ENCODE measurements at regions not wholly inside any gene's neighbourhood (a gene's known extent, or its start where the extent isn't known, plus 50 kb on each side); places are given as distances from the start of the nearest gene placed in this dataset.

- no peak for DNase-seq
Measured at GRCh38 chr14:98290596-98290995, 981.4 kb downstream of the BCL11B start.

- no peak for DNase-seq
Measured at GRCh38 chr14:98292191-98292590, 979.8 kb downstream of the BCL11B start.

GRCh38 chr14:98293576-98293975 lies 978.4 kb downstream of the BCL11B start:
- no peak for DNase-seq

GRCh38 chr14:98296895-98297294 lies 975.1 kb downstream of the BCL11B start:
- no peak for DNase-seq

- no peak for DNase-seq
Measured at GRCh38 chr14:98297567-98297966, 974.4 kb downstream of the BCL11B start.

- no peak for DNase-seq
Measured at GRCh38 chr14:98298481-98299244, 973.3 kb downstream of the BCL11B start.

- DNase-seq: no peak
Measured at GRCh38 chr14:98301681-98302080, 970.3 kb downstream of the BCL11B start.

- no peak for DNase-seq
Measured at GRCh38 chr14:98304574-98304973, 967.4 kb downstream of the BCL11B start.

- no peak for DNase-seq
Measured at GRCh38 chr14:98309591-98309990, 962.4 kb downstream of the BCL11B start.

GRCh38 chr14:98312006-98312405 lies 960.0 kb downstream of the BCL11B start:
- no peak for DNase-seq

- no peak for DNase-seq
Measured at GRCh38 chr14:98321841-98322240, 950.2 kb downstream of the BCL11B start.

- no peak for DNase-seq
Measured at GRCh38 chr14:98323836-98324235, 948.2 kb downstream of the BCL11B start.

- DNase-seq: no peak
Measured at GRCh38 chr14:98325761-98326160, 946.2 kb downstream of the BCL11B start.

- no peak for DNase-seq
Measured at GRCh38 chr14:98328496-98328895, 943.5 kb downstream of the BCL11B start.

- no peak for DNase-seq
Measured at GRCh38 chr14:98334186-98334585, 937.8 kb downstream of the BCL11B start.

GRCh38 chr14:98341211-98341610 lies 930.8 kb downstream of the BCL11B start:
- DNase-seq: no peak

GRCh38 chr14:98345161-98345560 lies 926.8 kb downstream of the BCL11B start:
- DNase-seq: no peak

GRCh38 chr14:98347686-98348085 lies 924.3 kb downstream of the BCL11B start:
- DNase-seq: no peak

GRCh38 chr14:98348505-98348904 lies 923.5 kb downstream of the BCL11B start:
- DNase-seq: no peak

GRCh38 chr14:98350213-98350612 lies 921.8 kb downstream of the BCL11B start:
- no peak for DNase-seq

- no peak for DNase-seq
Measured at GRCh38 chr14:98364961-98365360, 907.0 kb downstream of the BCL11B start.

- no peak for DNase-seq
Measured at GRCh38 chr14:98366429-98366828, 905.6 kb downstream of the BCL11B start.

- DNase-seq: no peak
Measured at GRCh38 chr14:98368221-98368620, 903.8 kb downstream of the BCL11B start.

- no peak for DNase-seq
Measured at GRCh38 chr14:98368916-98369315, 903.1 kb downstream of the BCL11B start.

- DNase-seq: no peak
Measured at GRCh38 chr14:98369344-98369743, 902.7 kb downstream of the BCL11B start.
